Brain microvascular endothelial cell (primary cell): ENCODE measurements at regions not wholly inside any gene's neighbourhood (a gene's known extent, or its start where the extent isn't known, plus 50 kb on each side); places are given as distances from the start of the nearest gene placed in this dataset.

Experiments
- DNase-seq: peaks from one replicate; pipeline ENCODE4 v3.0.0-alpha.2; 2020
- H3K27ac ChIP-seq: fragments of 250-450 bp; sonication (Bioruptor Pico); 2 replicates; pipeline ENCODE4 v1.5.1; 2020; ENCODE audit warnings: mild to moderate bottlenecking, moderate library complexity
- H3K27me3 ChIP-seq: fragments of 250-450 bp; sonication (Bioruptor Pico); replicated peaks from 2 replicates; pipeline ENCODE4 v1.5.1; 2020; ENCODE audit warnings: mild to moderate bottlenecking
- H3K36me3 ChIP-seq: fragments of 250-450 bp; sonication (Bioruptor Pico); replicated peaks from 2 replicates; pipeline ENCODE4 v1.5.1; 2020; ENCODE audit warnings: mild to moderate bottlenecking
- H3K4me3 ChIP-seq: 2 replicates; pipeline ENCODE4 v1.5.1; 2011; ENCODE audit warnings: low read depth, mild to moderate bottlenecking, control low read depth, low read length, moderate library complexity
- in situ Hi-C: cut with HindIII; loops from 2 replicates; pipeline ENCODE4 v1.10.0; 2017; ENCODE audit warnings: low sequenced_read_pairs, low pct_ligation_motif_present
- TF ChIP-seq, protein P1 (sequence below): IDR thresholded peaks from 2 replicates; pipeline ENCODE4 v1.5.1; 2011; ENCODE audit warnings: low read depth, mild to moderate bottlenecking, moderate library complexity, low read length, control low read depth, inconsistent platforms; ENCODE audit errors: missing control alignments

DNA sequence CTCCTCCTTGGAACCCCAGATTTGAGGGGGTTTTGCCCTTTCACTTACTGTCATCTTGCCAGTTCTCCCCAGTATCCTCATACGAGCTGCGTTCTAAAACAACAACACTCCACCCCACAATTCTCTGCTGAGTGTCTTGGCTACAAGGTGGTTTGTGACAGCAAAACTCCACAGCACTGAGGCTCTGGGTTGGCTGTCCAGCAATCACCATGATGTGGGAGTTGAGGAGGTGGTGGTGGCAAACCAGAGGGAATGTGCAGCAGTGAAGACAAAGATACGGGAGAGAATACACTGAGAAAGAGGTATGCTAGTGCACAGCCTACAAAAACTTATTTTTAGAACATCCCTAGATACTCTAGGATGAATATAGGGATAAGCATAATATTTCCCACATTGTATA, 335.0 kb downstream of the C11orf87 start:
- no peak for DNase-seq
- TF ChIP-seq, protein P1, sequence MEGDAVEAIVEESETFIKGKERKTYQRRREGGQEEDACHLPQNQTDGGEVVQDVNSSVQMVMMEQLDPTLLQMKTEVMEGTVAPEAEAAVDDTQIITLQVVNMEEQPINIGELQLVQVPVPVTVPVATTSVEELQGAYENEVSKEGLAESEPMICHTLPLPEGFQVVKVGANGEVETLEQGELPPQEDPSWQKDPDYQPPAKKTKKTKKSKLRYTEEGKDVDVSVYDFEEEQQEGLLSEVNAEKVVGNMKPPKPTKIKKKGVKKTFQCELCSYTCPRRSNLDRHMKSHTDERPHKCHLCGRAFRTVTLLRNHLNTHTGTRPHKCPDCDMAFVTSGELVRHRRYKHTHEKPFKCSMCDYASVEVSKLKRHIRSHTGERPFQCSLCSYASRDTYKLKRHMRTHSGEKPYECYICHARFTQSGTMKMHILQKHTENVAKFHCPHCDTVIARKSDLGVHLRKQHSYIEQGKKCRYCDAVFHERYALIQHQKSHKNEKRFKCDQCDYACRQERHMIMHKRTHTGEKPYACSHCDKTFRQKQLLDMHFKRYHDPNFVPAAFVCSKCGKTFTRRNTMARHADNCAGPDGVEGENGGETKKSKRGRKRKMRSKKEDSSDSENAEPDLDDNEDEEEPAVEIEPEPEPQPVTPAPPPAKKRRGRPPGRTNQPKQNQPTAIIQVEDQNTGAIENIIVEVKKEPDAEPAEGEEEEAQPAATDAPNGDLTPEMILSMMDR, result no peak
- in situ Hi-C loops, result no loop called here
- Histone ChIP-seq H3K27ac (no peak overlapping the region), H3K27me3 (no peaks in the 10 kb centered on the region), H3K36me3 (no peaks in the 10 kb centered on the region), H3K4me3 (no peak overlapping the region)

DNA sequence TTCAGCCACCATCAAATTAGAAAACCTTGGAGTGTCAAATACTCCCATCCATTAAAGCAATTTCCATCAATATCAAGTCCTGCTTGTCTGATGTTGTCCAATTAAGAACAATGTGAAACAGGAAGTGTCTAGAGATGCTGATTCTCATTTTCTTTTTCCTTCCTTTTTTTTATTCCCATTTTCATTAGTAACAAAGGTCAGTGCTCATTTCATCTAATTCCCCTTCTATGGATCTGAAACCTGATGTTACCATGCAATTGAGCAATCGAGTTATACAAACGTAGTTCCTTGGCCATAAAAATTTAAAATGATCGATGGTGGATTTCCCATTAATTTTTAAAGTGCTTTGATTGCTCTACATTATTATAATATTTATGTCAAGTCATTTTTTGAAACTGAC, 330.6 kb upstream of the ZC3H12C start:
- Histone ChIP-seq H3K4me3 (no peak overlapping the region), H3K27ac (no peak overlapping the region), H3K27me3 (no peaks in the 10 kb centered on the region), H3K36me3 (no peaks in the 10 kb centered on the region)
- DNase-seq, result no peak
- in situ Hi-C loops, result no loop called here
- TF ChIP-seq, protein P1, result no peak

DNA sequence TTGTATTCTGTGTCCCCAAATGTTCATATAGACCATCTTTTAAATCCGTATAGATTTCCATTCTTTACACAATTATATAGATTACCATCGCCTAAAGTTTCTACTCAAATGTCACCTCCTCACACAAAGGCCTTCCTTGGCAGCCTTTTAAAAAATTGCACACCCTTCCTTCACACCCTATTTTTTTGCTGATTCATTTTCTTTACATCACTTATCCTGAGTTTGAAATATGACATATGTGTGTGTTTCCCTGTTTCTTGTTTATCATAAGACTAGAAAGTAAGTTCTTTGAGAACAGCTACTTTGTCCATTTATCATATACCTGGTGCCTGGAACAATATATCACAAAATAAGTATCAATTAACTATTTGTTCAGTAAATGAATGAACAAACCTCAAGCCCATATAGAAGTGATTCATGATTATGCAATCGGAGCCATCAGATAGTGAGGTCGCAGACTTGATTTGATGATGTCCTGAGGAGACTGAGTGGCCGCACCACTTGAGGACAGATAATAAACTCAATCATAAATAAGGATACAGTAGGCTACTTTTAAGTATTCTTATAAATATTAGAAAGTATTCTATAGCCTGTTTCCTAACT, 327.4 kb upstream of the ZC3H12C start:
- no peak for DNase-seq
- Histone ChIP-seq H3K27me3 (no peaks in the 10 kb centered on the region), H3K36me3 (no peaks in the 10 kb centered on the region), H3K4me3 (no peak overlapping the region), H3K27ac (no peak overlapping the region)
- TF ChIP-seq, protein P1, result no peak
- in situ Hi-C loops, result no loop called here

DNA sequence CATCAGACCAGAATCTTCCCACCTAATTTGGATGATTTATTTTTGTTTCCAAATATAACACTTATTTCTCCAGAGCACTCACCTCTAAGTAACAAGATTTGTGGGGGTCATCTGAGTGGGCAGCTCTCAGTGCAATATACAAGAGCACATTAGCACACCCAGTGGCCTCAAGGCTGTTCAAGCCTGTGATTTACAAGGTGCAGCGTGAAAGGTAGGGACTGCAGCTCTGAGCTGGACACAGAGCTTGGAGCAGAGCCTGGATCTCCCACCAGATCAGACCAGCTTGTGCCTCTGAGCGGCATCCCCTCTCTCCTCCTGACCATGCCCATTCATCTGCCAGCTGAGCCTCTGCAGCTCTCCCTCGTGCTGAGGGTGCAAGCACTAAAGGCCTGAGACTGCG, 323.3 kb upstream of the ZC3H12C start:
- Histone ChIP-seq H3K4me3 (no peak overlapping the region), H3K27me3 (no peaks in the 10 kb centered on the region), H3K27ac (no peak overlapping the region), H3K36me3 (no peaks in the 10 kb centered on the region)
- DNase-seq, result no peak
- in situ Hi-C loops, result no loop called here
- TF ChIP-seq, protein P1, result no peak

DNA sequence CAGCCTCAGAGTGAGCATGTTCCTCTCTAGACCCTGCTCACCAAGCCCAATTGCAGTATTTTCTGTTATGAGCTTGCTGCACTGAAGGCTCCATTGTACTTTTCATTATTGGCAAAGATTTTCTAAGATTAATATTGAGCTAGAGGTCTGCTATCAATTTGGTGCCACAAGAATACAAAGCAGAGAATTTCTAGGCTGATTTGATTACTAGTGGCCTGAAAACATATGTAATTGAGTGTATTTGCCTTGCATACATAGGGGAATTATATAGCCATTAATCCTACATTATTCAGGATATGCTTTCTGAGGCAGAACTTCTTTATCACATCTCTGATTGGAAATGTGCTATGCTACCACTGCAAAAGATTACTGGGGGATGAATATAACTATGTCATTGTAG, 322.9 kb upstream of the ZC3H12C start:
- no peak overlapping the region for H3K4me3 ChIP-seq
- in situ Hi-C loops, result no loop called here
- no peak overlapping the region for H3K27ac ChIP-seq
- H3K36me3 ChIP-seq, result no peaks in the 10 kb centered on the region
- TF ChIP-seq, protein P1, result no peak
- no peak for DNase-seq
- H3K27me3 ChIP-seq, result no peaks in the 10 kb centered on the region

DNA sequence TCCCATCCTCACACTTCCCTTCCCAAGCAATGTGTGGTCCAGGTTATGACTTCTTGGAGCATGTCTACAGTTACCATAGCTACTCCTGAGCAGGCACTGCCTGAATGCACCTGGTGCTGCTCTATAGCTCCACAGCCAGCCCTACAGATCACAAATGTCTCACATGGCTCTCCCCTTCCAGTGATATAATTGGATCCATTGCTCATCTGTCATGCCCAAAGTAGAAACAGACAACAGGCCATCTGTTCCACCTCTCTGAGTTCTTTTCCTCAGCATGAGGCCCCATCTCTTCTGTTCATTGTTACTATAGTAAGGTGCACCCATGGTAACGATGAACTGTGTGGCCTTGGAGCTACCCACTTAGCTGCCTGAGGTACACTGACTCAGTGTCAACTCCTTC, 320.3 kb upstream of the ZC3H12C start:
- Histone ChIP-seq H3K36me3 (no peaks in the 10 kb centered on the region), H3K27me3 (no peaks in the 10 kb centered on the region), H3K27ac (no peak overlapping the region), H3K4me3 (no peak overlapping the region)
- in situ Hi-C loops, result no loop called here
- DNase-seq, result no peak
- TF ChIP-seq, protein P1, result no peak
